HFF-Myc (cell line): ENCODE measurements at regions not wholly inside any gene's neighbourhood (a gene's known extent, or its start where the extent isn't known, plus 50 kb on each side); places are given as distances from the start of the nearest gene placed in this dataset.

Experiments used
- DNase-seq: peaks from one replicate; pipeline ENCODE4 v3.0.0-alpha.2; 2011; ENCODE audit warnings: low read depth; ENCODE audit errors: extremely low read depth
- H3K4me3 ChIP-seq: replicated peaks from 2 replicates; pipeline ENCODE4 v1.5.1; 2011; ENCODE audit warnings: low read depth, mild to moderate bottlenecking, control low read depth, low read length
- CTCF ChIP-seq: IDR thresholded peaks from 2 replicates; pipeline ENCODE4 v1.5.1; 2012; ENCODE audit warnings: mild to moderate bottlenecking, low read depth, low read length, control low read depth; ENCODE audit errors: missing control alignments

- no peak for DNase-seq
- no peak for TF ChIP-seq CTCF
- no peak overlapping the region for H3K4me3 ChIP-seq
These were observed 147.4 kb upstream of the ZC3H12C start for GRCh38 chr11:109945626-109946321.

GRCh38 chr11:109946322-109946846 is 146.8 kb upstream of the ZC3H12C start:
- peak; percentile 84 for DNase-seq
- H3K4me3 ChIP-seq, result no peak overlapping the region
- peak; percentile 94 for TF ChIP-seq CTCF

- no peak for DNase-seq
- TF ChIP-seq CTCF, result no peak
- no peak overlapping the region for H3K4me3 ChIP-seq
These were observed 138.7 kb upstream of the ZC3H12C start for GRCh38 chr11:109954534-109954933.

GRCh38 chr11:109956124-109956793 is 136.9 kb upstream of the ZC3H12C start:
- TF ChIP-seq CTCF, result no peak
- no peak overlapping the region for H3K4me3 ChIP-seq
- DNase-seq, result no peak

- no peak overlapping the region for H3K4me3 ChIP-seq
- no peak for DNase-seq
These were observed 136.2 kb upstream of the ZC3H12C start for GRCh38 chr11:109957000-109957399.

GRCh38 chr11:109957601-109958000 is 135.6 kb upstream of the ZC3H12C start:
- DNase-seq, result no peak
- H3K4me3 ChIP-seq, result no peak overlapping the region
- TF ChIP-seq CTCF, result no peak

More at GRCh38 chr11:109957000-109957399, 136.2 kb upstream of the ZC3H12C start:
- TF ChIP-seq CTCF, result no peak
